Activated CD8-positive, alpha-beta memory T cell treated with anti-CD3 and anti-CD28 coated beads, Interleukin-2, amount 50 U/mL, for 4 hours (primary cell): ENCODE measurements at regions not wholly inside any gene's neighbourhood (a gene's known extent, or its start where the extent isn't known, plus 50 kb on each side); places are given as distances from the start of the nearest gene placed in this dataset.

Source experiments
- DNase-seq: peaks from one replicate; pipeline ENCODE4 v3.0.0-alpha.2; 2020

DNA sequence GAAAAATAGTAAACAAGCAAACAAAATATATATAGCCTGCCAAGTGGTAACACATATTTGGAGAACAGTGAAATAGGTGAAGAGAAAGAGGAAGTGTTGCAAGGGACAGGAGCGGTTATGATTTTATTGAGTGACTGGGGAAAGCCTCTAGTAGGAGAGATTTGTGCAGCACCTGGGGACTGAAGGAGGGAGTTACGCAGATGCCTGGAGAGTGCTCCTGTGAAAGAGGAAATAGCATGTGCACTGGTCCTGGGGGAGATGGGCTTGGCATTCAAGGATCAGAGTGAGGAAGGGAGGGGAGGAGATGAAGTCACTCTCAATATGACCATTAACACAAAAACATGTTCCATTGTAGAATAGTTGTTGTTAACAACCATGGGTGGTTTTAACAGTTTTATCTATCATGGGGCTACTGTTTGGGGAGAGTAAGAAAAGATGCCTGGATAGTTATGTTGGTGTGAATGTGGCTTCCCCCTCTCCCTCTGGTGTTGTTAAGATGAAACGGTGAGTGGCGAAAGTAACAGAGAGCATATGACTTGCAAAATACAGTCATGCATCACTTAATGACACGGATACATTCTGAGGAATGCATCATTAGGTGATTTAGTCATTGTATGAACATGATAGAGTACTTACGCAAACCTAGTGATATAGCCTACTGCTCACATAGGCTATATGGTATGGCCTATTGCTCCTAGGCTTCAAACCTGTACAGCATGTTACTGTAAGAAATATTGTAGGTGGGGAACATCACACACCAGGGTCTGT, 251.7 kb upstream of the ARGLU1 start:
- DNase-seq, result no peak

DNA sequence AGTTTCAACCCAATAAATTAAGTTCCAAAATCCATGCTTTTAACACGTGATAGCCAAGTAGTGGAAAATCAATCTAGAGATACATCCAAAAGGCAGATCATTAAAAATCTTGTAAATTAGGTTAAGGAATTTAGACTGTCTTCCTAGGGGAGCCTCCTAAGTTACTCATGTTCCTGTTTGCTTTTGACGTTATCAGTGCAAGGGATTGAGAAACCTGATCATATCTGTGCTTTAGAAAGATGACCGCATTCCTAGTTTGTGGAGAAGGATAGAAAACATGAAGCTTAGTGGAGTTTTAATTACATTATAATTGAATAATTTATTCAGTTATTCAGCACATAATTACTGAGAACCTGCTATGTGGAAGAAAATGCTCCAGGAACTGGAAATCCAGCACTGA, 251.0 kb upstream of the ARGLU1 start:
- DNase-seq, result no peak

DNA sequence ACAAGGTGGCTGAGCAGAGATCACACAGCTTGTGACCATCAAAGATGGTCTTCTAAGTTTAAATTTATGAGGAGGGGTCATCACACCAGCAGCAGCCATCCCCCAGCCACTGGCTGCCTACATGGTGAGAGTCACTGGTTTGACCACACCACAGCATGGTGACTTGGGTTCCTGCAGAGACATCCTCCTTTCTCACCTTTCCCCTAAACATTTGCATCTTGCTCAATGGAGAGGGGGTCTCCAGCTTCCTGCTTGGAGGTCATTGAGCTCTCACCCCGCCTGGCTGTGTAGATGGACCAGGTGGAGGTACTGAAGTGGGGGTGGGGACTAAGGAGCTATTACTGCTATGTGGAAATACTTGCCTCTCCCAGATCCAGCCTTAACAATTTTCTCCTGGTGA, 247.6 kb upstream of the ARGLU1 start:
- DNase-seq, result no peak

DNA sequence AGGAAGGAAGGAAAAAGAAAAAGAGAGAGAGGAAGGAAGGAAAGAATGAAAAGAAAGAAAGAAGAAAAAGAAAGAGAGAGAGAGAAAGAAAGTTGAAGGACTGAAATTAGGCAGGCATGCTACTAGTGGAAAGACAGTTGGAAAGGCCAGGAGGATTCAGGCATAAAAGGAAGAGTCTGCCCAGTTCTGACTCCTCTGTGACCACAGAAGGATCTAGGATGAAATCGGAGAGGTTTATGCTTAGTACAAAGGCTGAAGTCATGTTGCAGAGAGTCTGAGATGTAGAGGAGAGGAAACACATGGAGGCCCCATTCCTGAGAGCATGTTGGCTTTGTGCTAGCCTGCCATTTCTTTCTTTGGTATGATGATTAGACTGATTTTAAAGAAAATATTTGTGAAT, 246.5 kb upstream of the ARGLU1 start:
- DNase-seq, result no peak

DNA sequence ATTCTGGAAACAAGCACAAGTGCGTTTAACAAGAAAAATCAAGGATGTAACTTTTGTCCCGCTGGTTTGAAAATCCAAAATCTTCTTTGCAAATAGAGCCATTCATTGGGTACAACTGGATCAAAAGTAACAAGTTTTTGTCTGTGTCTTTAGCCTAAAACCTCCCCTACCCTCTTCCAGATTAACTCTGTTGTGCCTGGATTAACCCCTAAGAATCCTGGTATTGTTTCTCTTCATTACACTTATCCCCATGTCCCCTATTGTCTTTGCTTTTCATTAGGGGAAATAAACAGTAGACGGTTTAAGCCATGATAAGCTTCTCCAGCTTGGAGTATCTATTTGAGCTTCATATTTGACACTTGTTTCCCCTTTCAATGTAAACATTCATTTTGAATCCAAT, 242.1 kb upstream of the ARGLU1 start:
- DNase-seq, result no peak

DNA sequence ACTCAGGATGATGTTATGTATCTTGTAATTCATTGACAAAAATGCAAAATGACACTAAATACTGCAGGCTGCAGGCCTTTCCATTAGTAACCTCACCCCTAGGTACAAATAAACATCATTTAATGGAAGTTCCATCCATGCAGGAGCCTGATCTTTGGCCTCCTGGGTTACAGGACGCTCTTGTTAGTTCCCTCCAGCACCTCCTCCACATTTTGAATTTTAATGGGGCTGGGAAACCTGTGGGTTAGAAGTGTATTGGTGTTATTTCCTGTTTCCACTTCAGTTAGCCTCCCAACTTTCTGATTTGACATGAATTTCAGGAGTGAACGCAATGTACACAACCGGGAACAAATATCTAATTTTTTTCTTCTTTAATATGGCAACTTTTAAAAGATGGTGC, 237.1 kb upstream of the ARGLU1 start:
- no peak for DNase-seq

DNA sequence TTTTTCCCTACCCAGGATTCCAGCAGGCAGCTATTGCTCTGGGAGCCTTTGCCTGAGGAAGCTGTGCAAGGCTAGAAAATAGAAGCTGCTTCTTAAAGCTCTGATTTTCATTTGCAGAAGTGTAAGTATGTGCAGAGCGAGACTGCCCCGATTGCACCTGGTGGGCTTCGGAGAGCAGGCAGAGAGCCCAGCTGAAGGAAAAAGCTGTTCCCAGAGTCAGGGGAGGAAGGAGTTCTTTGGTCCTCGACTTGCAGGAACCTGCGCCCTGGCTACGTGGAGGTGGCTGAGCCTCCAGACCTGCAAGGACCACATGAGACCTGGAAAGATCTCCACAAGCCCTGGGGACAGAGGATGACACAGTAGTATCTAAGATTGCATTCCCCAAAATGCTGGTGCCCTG, 235.0 kb upstream of the ARGLU1 start:
- no peak for DNase-seq

DNA sequence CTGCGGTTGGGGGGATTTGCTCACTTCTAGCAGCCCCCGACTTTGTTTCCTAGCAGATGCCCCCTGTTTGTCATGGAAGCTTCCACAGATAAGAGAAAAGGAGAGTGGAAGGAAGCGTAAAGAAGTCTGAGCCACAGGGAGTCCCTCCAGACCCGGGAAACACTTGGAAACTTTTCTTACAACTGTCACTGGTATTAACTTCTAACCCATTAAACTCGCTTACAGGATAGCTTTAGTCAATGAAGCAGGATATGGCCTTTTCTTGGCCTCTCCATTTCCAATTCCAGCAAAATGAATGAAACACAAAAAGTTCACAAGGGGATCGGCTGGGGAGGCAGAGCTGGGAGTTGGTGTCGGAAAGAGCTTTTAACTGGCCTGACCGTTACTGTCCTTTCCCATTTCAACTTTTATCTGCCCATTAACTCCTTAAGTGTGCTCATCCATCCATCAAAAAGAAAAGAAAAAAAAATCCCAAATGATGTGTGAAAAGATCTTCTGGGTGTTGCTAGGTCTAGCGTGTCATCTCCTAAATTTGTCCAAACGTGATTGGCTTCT, 231.9 kb upstream of the ARGLU1 start:
- DNase-seq, result no peak

DNA sequence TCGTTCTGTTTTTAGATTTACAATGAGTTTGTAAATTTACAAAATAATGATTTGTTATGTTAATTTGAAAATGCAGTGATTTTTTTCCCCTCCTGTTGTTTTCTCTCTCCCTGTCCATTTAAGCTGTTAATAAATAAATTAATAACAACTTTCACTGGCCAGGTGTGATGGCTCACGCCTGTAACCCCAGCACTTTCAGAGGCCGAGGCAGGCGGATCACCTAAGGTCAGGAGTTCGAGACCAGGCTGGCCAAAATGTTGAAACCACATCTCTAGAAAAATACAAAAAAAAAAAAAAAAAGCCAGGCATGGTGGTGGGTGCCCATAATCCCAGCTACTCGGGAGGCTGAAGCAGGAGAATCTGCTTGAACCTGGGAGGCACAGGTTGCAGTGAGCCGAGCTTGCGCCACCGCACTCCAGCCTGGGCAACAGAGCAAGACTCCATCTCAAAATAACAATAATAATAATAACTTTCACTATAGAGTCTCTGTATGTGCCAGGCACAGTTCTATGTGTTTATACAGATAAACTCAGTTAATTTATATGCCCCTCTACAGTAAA, 229.2 kb upstream of the ARGLU1 start:
- no peak for DNase-seq

DNA sequence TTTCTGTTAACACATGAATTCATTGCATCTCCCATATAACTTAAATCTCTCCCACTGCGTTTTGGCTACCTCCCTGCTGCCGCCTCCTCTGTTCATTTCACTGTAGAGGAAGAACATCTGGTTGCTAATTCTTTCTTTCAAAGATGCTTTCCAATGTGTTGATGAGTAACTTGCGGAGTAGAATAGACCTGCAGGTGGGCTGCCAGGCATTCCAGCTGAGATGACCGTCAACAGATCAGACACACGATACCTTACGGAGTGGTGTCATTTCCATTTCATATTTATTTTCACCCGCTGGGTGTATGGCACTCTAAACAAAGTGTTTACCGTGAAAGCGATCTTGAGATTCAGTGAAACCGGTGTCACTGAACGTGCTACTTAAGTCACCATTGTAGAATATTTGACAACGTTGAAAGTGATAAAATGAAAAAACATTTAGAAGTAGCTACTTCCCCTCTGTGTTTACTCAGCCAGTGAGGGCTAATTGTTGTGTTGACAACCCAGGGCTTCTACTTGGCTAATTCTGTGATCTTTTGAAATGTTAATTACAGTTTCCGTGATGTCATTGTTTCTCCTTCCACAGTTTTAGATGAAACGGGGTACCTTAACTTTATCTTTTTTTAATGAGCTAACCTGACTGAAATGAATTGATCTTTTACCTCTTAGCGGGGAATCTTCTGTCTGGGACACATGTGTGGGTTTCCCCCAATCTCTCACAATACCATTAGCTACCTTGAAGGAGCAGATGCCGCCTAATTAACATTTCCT, 228.5 kb upstream of the ARGLU1 start:
- no peak for DNase-seq

DNA sequence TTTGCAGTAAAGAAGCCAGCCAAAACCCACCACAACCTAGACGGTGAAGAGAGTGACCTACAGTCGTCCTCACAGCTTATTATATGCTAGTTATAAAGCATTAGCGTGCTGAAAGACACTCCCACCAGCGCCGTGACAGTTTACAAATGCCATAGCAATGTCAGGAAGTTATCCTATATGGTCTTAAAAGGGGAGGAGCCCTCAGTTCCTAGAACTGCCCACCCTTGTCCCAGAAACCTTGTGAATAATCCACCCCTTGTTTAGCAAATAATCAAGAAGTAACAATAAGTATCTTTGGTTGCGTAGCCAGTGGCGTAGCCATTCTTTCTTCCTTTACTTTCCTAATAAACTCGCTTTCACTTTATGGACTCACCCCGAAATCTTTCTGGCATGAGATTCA, 227.9 kb upstream of the ARGLU1 start:
- DNase-seq, result no peak

DNA sequence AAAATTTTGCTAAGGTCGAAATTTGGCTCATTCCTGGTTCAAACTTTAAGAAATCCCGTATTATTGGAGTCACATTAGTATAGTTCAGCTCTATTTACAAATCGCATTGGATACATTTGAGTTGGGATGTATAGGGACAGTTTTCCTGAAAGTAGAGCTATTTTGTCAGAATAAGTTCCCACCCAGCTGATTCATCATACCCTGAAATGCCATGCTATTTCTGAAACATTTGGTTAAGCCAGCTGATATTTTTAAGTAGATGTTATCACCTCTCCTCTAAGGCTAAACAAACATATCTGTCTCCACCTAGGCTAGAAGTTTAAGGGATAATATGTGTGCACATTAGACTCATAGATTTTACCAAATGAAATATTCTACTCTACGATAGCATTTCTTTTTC, 226.2 kb upstream of the ARGLU1 start:
- DNase-seq, result no peak

DNA sequence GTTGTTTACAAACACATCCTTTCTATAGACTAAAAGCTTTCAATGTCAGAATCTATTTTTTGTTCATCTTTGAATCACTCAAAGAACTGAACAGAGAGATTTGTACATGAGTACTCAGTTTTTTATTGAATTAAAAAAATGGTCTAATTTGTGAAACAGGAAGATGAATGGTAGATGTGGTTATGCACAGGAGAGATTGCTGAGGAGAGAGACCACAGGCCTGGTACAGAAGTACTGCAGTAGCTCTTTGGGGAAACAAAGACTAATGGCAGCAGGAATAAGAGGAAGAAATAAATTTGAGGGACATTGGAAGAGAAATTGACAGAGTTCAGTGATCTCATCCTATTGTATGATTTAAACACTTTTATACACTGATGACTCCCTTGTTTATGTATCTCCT, 222.0 kb upstream of the ARGLU1 start:
- no peak for DNase-seq

DNA sequence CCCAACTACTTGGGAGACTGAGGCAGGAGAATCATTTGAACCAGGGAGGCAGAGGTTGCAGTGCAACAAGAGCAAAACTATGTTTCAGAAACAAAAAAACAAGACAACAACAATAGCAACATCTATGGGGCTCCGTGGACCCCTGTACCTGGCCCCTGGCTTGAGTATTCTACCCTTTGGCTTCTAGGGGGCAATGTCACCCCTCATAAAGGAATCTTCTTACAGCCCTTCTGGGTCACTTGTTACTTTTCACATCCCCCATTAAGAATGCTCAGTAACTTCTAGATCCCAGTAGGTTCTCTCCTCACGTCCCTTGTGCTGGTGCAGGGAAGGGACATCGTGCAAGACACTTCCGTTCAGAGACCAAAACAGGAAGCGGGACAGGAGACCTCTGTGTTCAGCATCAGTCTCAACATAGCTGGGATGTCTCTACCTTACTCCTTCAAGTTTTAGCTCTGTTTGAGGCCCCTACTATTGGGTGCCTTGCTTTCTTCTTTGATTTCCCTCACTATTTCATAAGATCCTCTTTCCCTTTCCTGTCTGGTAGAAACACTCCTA, 218.1 kb upstream of the ARGLU1 start:
- DNase-seq, result no peak

DNA sequence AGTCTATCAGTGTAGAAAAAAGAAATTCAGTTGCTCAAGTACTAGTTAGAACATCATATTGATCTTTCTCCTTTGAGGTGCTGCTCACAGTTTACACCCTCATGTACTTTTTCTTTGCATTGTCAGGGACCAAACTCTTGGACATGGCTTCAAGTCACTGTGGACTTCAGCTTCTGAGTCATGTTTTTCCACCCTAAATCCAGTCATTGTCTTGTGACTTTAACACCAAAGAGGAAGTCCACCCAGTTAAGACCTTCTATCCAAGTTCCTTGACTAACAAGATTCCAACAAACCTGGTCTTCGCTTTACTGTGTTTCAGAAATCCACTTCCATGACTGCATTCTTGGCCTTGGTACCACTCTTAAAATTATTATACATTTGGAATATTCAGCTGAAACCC, 206.7 kb upstream of the ARGLU1 start:
- no peak for DNase-seq

DNA sequence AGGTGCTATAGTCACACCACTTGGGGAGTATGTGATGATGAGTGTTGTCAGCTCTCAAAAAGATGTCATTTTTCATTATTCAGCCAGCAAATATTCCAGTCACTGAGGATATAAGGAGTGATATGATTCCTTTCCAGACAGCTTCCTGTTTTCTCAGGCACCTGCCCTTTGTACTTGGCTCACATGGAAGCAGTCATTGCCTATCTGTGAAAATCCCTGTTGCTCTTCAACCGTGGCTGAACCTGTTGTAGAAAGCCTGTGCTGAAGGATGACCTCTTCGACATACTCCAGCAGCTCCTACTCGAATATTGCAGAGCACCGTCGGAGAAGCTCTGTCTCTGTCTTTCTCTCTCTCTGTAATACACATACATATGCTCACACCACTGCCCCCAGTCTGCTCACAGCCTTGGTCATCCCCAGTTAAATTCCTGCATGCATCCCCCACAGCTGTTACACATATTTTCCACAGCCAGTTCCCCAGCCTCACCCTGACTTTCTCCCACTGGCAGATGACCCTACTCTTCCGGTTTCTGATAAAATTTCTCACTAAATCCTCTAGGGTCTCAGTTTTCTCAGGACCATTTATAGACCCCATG, 204.2 kb upstream of the ARGLU1 start:
- no peak for DNase-seq

DNA sequence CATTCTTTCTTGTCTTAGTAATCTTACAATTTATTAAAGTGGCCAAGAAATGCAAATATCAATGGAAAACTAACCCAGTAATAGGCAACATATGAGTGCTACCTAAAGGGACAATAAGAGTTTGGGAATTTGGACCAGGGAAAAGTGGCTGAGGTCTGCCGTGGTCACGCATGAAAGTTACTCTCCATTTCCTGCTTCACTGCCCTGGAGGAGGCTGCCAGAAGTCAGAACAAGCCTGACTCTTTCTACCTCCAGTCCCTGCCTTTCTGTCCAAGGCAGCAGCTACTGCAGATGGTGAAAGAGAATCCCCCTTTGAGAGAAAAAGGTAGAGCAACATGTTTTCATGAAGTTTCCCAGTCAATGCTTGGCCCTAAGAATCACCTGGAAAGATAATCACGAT, 201.1 kb upstream of the ARGLU1 start:
- no peak for DNase-seq

DNA sequence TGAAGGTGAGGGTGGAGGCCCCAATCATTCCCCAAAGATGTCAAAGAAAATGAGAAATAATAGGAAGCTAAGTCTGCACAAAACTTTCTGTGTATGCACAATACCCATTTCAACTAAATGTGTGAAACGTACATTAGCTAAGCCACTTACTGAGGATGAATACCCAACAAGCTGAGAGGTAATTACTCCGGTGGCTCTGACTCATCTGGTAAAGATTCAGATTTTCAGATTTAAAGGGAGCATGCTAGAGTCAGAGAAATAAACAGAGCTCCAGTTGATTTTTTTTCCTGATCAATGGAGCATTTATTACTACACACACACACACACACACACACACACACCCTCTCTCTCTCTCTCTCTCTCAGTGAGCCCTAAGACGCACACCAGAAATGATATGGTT, 194.8 kb upstream of the ARGLU1 start:
- no peak for DNase-seq

DNA sequence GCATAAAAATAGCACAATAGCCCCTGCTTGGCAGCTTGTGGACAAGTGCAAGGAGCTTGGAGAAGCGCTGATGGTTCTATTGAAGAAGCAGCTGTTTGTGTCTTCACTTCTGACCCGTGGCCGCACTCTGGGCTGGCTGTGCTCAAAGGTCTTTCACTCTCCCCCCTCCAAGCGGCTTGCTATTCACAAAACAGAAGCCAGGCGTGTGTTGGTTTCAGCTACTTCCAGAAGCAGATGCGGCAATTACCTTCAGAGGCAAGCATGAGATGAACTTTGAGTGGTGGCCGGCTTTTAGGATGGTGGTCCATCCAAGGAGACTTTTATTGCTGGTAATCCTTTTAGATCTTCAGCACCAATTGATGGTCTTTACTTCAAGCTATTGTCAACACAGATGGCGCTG, 188.5 kb upstream of the ARGLU1 start:
- no peak for DNase-seq

DNA sequence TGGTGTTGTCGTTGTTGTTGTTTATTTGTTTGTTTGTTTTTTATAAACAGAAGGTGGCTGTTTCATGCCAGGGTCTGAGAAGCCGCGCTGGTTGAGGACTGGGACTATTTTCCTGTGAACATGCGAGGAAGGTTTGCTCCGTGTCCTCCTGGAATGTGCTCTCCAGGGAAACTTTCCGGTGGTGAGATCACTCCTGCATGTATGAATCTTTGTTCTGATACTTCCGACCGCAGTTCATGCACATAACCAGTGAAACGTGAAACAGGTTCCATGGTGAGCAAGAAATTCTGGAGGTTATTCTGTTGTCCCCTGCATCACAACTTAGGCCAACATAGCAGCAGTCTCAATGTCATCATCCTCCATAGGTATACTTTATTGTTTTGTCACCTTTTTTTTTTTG, 187.6 kb upstream of the ARGLU1 start:
- no peak for DNase-seq

DNA sequence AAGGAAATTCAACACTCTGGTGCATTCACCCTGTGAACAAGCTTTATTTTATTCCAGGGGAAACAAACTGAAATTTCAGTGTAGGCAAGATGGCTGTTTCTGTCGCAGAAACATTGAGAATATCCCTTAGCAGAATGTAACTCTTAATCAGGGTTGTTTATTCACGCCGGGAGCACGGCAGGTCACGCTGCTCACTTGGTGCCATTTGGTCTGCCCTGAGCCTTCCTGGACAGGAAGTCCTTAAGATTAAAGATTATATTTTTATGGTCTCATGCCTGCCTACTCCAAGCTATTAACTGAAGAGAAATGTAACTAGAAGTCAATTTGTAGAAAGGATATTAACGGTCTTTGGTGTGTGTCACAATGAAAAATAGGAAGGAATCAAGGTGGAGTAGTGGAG, 185.3 kb upstream of the ARGLU1 start:
- no peak for DNase-seq

DNA sequence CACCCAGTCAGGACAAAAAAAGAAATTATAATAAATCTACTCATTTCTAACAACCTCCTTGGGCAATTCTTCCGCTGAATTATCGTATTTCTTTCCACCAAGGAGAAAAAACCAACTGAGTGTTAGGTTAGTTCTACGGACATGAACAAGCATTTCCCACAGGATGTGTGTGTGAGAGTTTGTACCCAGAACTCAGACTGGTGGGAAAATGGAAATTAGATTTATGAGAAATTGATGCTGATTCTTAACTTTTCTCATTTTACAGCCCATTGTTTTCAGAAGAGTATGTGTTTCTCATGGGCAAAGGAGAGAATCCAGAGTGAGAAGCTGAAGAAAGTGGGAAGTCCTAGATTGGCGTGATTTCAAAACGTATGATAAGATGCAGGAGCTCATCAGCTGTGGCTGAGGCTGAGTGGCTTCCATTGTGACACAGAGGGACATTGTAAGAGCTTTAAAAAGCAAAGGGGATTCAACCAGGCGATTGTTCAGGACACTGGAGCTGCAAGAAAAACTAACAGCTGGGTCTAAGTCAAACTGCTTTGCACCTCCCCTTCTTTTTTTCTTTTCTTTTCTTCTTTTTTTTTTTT, 184.7 kb upstream of the ARGLU1 start:
- DNase-seq, result no peak

DNA sequence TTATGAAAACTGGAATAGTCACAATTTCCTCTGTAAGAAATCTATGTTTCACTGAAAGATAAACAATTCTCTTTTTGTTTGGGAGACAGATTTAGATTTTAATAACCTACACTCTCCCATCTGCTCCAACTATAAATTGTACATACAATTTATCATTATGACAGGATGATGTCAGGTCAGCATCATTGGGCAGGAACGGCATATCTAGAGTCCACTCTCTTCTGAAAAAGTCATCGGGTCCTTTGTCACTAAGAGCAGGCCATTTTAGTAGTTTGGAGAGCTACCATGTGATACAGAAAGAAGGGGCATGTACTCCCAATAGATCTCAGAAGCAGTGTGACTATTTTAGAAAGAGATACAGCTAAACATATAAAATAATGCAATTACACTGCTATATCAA, 180.8 kb upstream of the ARGLU1 start:
- DNase-seq, result no peak
